Astrocyte (in vitro differentiated cells and primary cell): ENCODE measurements at regions not wholly inside any gene's neighbourhood (a gene's known extent, or its start where the extent isn't known, plus 50 kb on each side); places are given as distances from the start of the nearest gene placed in this dataset.
"Not testable (repeated sequence)": the region's sequence is repeated elsewhere in the genome, so short reads cannot be mapped to it uniquely, and the experiment has no call there.

Experiments
- DNase-seq: peaks from one replicate; pipeline ENCODE4 v3.0.0-alpha.2; 2010; ENCODE audit warnings: low read depth
- FAIRE-seq: peaks from 2 replicates; lab custom pipeline; 2011; peaks lifted over from hg19 to GRCh38; lab: Jason Lieb, UNC
- H2AFZ ChIP-seq: 2 replicates; pipeline ENCODE4 v1.6.0; 2012; ENCODE audit warnings: low read depth, low read length, inconsistent platforms
- H3K27ac ChIP-seq: 2 replicates; pipeline ENCODE4 v1.5.1; 2011; ENCODE audit warnings: low read depth, low read length, inconsistent platforms
- H3K27me3 ChIP-seq: 2 replicates; pipeline ENCODE4 v1.6.0; 2011; ENCODE audit warnings: low read length, inconsistent platforms; ENCODE audit not compliant: insufficient read depth
- H3K36me3 ChIP-seq: 2 replicates; pipeline ENCODE4 v1.5.1; 2011; ENCODE audit warnings: low read length, inconsistent platforms; ENCODE audit not compliant: insufficient read depth
- H3K4me1 ChIP-seq: 2 replicates; pipeline ENCODE4 v1.5.1; 2011; ENCODE audit warnings: low read length, inconsistent platforms; ENCODE audit not compliant: insufficient read depth
- H3K4me2 ChIP-seq: 2 replicates; pipeline ENCODE4 v1.6.0; 2012; ENCODE audit warnings: low read length, inconsistent platforms
- H3K4me3 ChIP-seq: 2 replicates; pipeline ENCODE4 v1.5.1; 2011; ENCODE audit warnings: low read depth, mild to moderate bottlenecking, low read length, inconsistent platforms; ENCODE audit not compliant: insufficient read depth
- H3K79me2 ChIP-seq: 2 replicates; pipeline ENCODE4 v1.6.0; 2012; ENCODE audit warnings: mild to moderate bottlenecking, low read length, inconsistent platforms; ENCODE audit not compliant: insufficient read depth
- H3K9ac ChIP-seq: 2 replicates; pipeline ENCODE4 v1.6.0; 2012; ENCODE audit warnings: mild to moderate bottlenecking, low read length, inconsistent platforms
- H3K9me3 ChIP-seq: 2 replicates; pipeline ENCODE4 v1.5.1; 2012; ENCODE audit warnings: low read depth, mild to moderate bottlenecking, low read length, inconsistent platforms; ENCODE audit not compliant: insufficient read depth
- H4K20me1 ChIP-seq: 2 replicates; pipeline ENCODE4 v1.6.0; 2012; ENCODE audit warnings: low read length, inconsistent platforms; ENCODE audit not compliant: insufficient read depth
- H3K27ac Mint-ChIP-seq: one replicate; pipeline ENCODE4 v1.8.0; 2021; ENCODE audit warnings: mild to moderate bottlenecking, mixed read lengths; ENCODE audit not compliant: unreplicated experiment
- H3K27me3 Mint-ChIP-seq: one replicate; pipeline ENCODE4 v1.8.0; 2021; ENCODE audit warnings: low read depth, mixed read lengths; ENCODE audit not compliant: unreplicated experiment
- H3K36me3 Mint-ChIP-seq: one replicate; pipeline ENCODE4 v1.8.0; 2021; ENCODE audit warnings: low read depth, mixed read lengths; ENCODE audit not compliant: unreplicated experiment
- H3K4me1 Mint-ChIP-seq: one replicate; pipeline ENCODE4 v1.8.0; 2021; ENCODE audit warnings: low read depth, mixed read lengths; ENCODE audit not compliant: unreplicated experiment
- H3K4me3 Mint-ChIP-seq: one replicate; pipeline ENCODE4 v1.8.0; 2021; ENCODE audit warnings: mild to moderate bottlenecking, moderate library complexity, mixed read lengths; ENCODE audit not compliant: unreplicated experiment
- H3K9me3 Mint-ChIP-seq: one replicate; pipeline ENCODE4 v1.8.0; 2021; ENCODE audit warnings: mild to moderate bottlenecking, mixed read lengths; ENCODE audit not compliant: unreplicated experiment

GRCh38 chr1:146314449-146315246, 85.8 kb upstream of the NOTCH2NLA start:
- not testable (repeated sequence) for H3K36me3 Mint-ChIP-seq, H3K4me2 ChIP-seq, H3K4me1 ChIP-seq, H3K4me1 Mint-ChIP-seq, H3K9me3 ChIP-seq, H4K20me1 ChIP-seq, H3K27me3 Mint-ChIP-seq, FAIRE-seq, H3K4me3 ChIP-seq, H3K9ac ChIP-seq, H3K27ac ChIP-seq, H3K27me3 ChIP-seq, H3K79me2 ChIP-seq, H2AFZ ChIP-seq, H3K9me3 Mint-ChIP-seq, H3K4me3 Mint-ChIP-seq, DNase-seq, H3K27ac Mint-ChIP-seq, H3K36me3 ChIP-seq

GRCh38 chr1:146310579-146310978, 81.8 kb upstream of the NOTCH2NLA start:
- not testable (repeated sequence) for H3K9me3 Mint-ChIP-seq, FAIRE-seq, DNase-seq, H3K4me3 ChIP-seq, H3K4me3 Mint-ChIP-seq, H4K20me1 ChIP-seq, H3K27me3 Mint-ChIP-seq, H3K4me1 Mint-ChIP-seq, H3K27ac ChIP-seq, H3K9me3 ChIP-seq, H3K27me3 ChIP-seq, H3K4me1 ChIP-seq, H3K4me2 ChIP-seq, H3K36me3 ChIP-seq, H3K27ac Mint-ChIP-seq, H3K36me3 Mint-ChIP-seq, H2AFZ ChIP-seq, H3K9ac ChIP-seq, H3K79me2 ChIP-seq

GRCh38 chr1:146309427-146309826, 80.6 kb upstream of the NOTCH2NLA start:
- H3K27me3 Mint-ChIP-seq, H3K27ac Mint-ChIP-seq: not testable (repeated sequence)

GRCh38 chr1:146308892-146309291, 80.1 kb upstream of the NOTCH2NLA start:
- not testable (repeated sequence) for H3K79me2 ChIP-seq, H3K27ac ChIP-seq, H3K36me3 ChIP-seq, H3K9ac ChIP-seq, H3K4me2 ChIP-seq, H3K27me3 Mint-ChIP-seq, H3K9me3 ChIP-seq, FAIRE-seq, H3K4me3 Mint-ChIP-seq, H3K4me3 ChIP-seq, H3K4me1 ChIP-seq, H3K4me1 Mint-ChIP-seq, DNase-seq, H3K27me3 ChIP-seq, H3K27ac Mint-ChIP-seq, H3K36me3 Mint-ChIP-seq, H4K20me1 ChIP-seq, H2AFZ ChIP-seq, H3K9me3 Mint-ChIP-seq

More at GRCh38 chr1:146309427-146309826, 80.6 kb upstream of the NOTCH2NLA start:
- not testable (repeated sequence) for H3K9me3 ChIP-seq, H4K20me1 ChIP-seq, FAIRE-seq, DNase-seq, H3K79me2 ChIP-seq, H2AFZ ChIP-seq, H3K4me3 Mint-ChIP-seq, H3K4me3 ChIP-seq, H3K4me1 ChIP-seq, H3K27ac ChIP-seq, H3K36me3 Mint-ChIP-seq, H3K9me3 Mint-ChIP-seq, H3K4me1 Mint-ChIP-seq, H3K27me3 ChIP-seq, H3K9ac ChIP-seq, H3K4me2 ChIP-seq, H3K36me3 ChIP-seq

- H3K4me1 ChIP-seq, H3K79me2 ChIP-seq, H3K4me1 Mint-ChIP-seq, H3K4me3 ChIP-seq, H3K27ac Mint-ChIP-seq, H3K4me2 ChIP-seq, H3K9me3 ChIP-seq, H3K4me3 Mint-ChIP-seq, H3K9me3 Mint-ChIP-seq, H3K9ac ChIP-seq, H2AFZ ChIP-seq, H4K20me1 ChIP-seq, H3K27me3 Mint-ChIP-seq, H3K36me3 ChIP-seq, FAIRE-seq, H3K36me3 Mint-ChIP-seq, DNase-seq, H3K27me3 ChIP-seq: not testable (repeated sequence)
- peak overlapping the region; percentile 75 for H3K27ac ChIP-seq
These were observed 79.3 kb upstream of the NOTCH2NLA start for GRCh38 chr1:146308152-146308551.

GRCh38 chr1:146307632-146308031, 78.8 kb upstream of the NOTCH2NLA start:
- not testable (repeated sequence) for H3K36me3 ChIP-seq, H3K4me1 Mint-ChIP-seq, H3K9me3 ChIP-seq, H3K27ac Mint-ChIP-seq, DNase-seq, H3K4me1 ChIP-seq, H3K27me3 ChIP-seq, H4K20me1 ChIP-seq, H3K27me3 Mint-ChIP-seq, H3K36me3 Mint-ChIP-seq, H3K9ac ChIP-seq, H3K4me3 Mint-ChIP-seq, FAIRE-seq, H3K4me3 ChIP-seq, H3K79me2 ChIP-seq, H3K4me2 ChIP-seq, H2AFZ ChIP-seq, H3K27ac ChIP-seq, H3K9me3 Mint-ChIP-seq
